ENCODE measurements at regions not wholly inside any gene's neighbourhood (a gene's known extent, or its start where the extent isn't known, plus 50 kb on each side); places are given as distances from the start of the nearest gene placed in this dataset.

GRCh38 chrX:87805829-87806490 is 288.4 kb downstream of the KLHL4 start (continued):
- no peak for TF ChIP-seq CREM (CRISPR knock-in tag; IDR thresholded peaks at IDR 0.05)

- peaks cover 4% of the 10 kb centered on the region; the same call in 1 of the 2 replicates for H3K36me3 Mint-ChIP-seq
- no peak for ATAC-seq
- H3K4me1 Mint-ChIP-seq: peaks cover 19% of the 10 kb centered on the region
- ChIA-PET CTCF (no interaction called here), POLR2A (no interaction called here)
- H3K27me3 Mint-ChIP-seq (ENCODE audit: low read depth): no peaks in the 10 kb centered on the region
- TF ChIP-seq PREB (CRISPR knock-in tag; IDR thresholded peaks at IDR 0.05; ENCODE audit: borderline replicate concordance): no peak
- no peak for TF ChIP-seq STAT6 (CRISPR knock-in tag; conservative IDR thresholded peaks at IDR 0.05; ENCODE audit: low read depth)
- no peak for TF ChIP-seq GABPB1 (CRISPR knock-in tag; IDR thresholded peaks at IDR 0.05)
- TF ChIP-seq ATF1 (CRISPR knock-in tag; IDR thresholded peaks at IDR 0.05): no peak
- no peak for TF ChIP-seq ESRRA (CRISPR knock-in tag; IDR thresholded peaks at IDR 0.05; ENCODE audit: borderline replicate concordance)
- TF ChIP-seq ATF3 (CRISPR knock-in tag; conservative IDR thresholded peaks at IDR 0.05): no peak
- no peak for DNase-seq (ENCODE audit: low spot score)
- no peak overlapping the region for H3K4me3 Mint-ChIP-seq
- no peak overlapping the region for H3K27ac Mint-ChIP-seq
- H3K9me3 Mint-ChIP-seq: peaks cover 4% of the 10 kb centered on the region; the same call in 1 of the 2 replicates
Measured at GRCh38 chrX:87808576-87809243, 291.1 kb downstream of the KLHL4 start.

GRCh38 chrX:87813566-87813965 is 296.0 kb downstream of the KLHL4 start:
- Mint-ChIP-seq H3K27me3 (ENCODE audit: low read depth) (no peaks in the 10 kb centered on the region), H3K36me3 (no peaks in the 10 kb centered on the region), H3K27ac (no peak overlapping the region), H3K4me1 (peaks cover 5% of the 10 kb centered on the region; the same call in 1 of the 2 replicates), H3K4me3 (no peak overlapping the region), H3K9me3 (no peaks in the 10 kb centered on the region)
- POLR2A ChIA-PET: no interaction called here
- DNase-seq (ENCODE audit: low spot score): no peak
- no peak for TF ChIP-seq ZNF671 (CRISPR knock-in tag; IDR thresholded peaks at IDR 0.05)
- TF ChIP-seq SMAD3 (CRISPR knock-in tag; IDR thresholded peaks at IDR 0.05; ENCODE audit: borderline replicate concordance): no peak
- TF ChIP-seq ZNF232 (CRISPR knock-in tag; IDR thresholded peaks at IDR 0.05): no peak
- TF ChIP-seq SP1 (CRISPR knock-in tag; conservative IDR thresholded peaks at IDR 0.05): no peak
- no peak for TF ChIP-seq NFYB (CRISPR knock-in tag; conservative IDR thresholded peaks at IDR 0.05; ENCODE audit: low read depth)
- TF ChIP-seq TEAD4 (CRISPR knock-in tag; IDR thresholded peaks at IDR 0.05): no peak
- ATAC-seq: no peak
- CTCF ChIA-PET: no interaction called here

- H3K4me1 Mint-ChIP-seq: no peaks in the 10 kb centered on the region
- H3K9me3 Mint-ChIP-seq: peaks cover 19% of the 10 kb centered on the region
- H3K27ac Mint-ChIP-seq: no peak overlapping the region
- no peaks in the 10 kb centered on the region for H3K27me3 Mint-ChIP-seq (ENCODE audit: low read depth)
- H3K4me3 Mint-ChIP-seq: no peak overlapping the region
- H3K36me3 Mint-ChIP-seq: peaks cover 5% of the 10 kb centered on the region; the same call in 1 of the 2 replicates
- POLR2A ChIA-PET: no interaction called here
- no peak for DNase-seq (ENCODE audit: low spot score)
- ATAC-seq: no peak
- CTCF ChIA-PET: no interaction called here
- no peak for TF ChIP-seq HMGA2 (CRISPR knock-in tag; IDR thresholded peaks at IDR 0.05)
- no peak for TF ChIP-seq ATF6 (CRISPR knock-in tag; IDR thresholded peaks at IDR 0.05)
- no peak for TF ChIP-seq ZNF512 (CRISPR knock-in tag; IDR thresholded peaks at IDR 0.05; ENCODE audit: borderline replicate concordance)
- no peak for TF ChIP-seq FOXP1 (CRISPR knock-in tag; IDR thresholded peaks at IDR 0.05; ENCODE audit: borderline replicate concordance)
- no peak for TF ChIP-seq CTCF (IDR thresholded peaks at IDR 0.05)
- TF ChIP-seq ZBTB43 (CRISPR knock-in tag; IDR thresholded peaks at IDR 0.05): no peak
Measured at GRCh38 chrX:87846956-87847355, 329.4 kb downstream of the KLHL4 start.

All from WTC11 (cell line).